AG10803 (cell line): ENCODE measurements at regions not wholly inside any gene's neighbourhood (a gene's known extent, or its start where the extent isn't known, plus 50 kb on each side); places are given as distances from the start of the nearest gene placed in this dataset.
"Not testable (repeated sequence)": the region's sequence is repeated elsewhere in the genome, so short reads cannot be mapped to it uniquely, and the experiment has no call there.

Experiments
- DNase-seq: peaks from one replicate; pipeline ENCODE4 v3.0.0; 2010; ENCODE audit warnings: low read depth
- H3K4me3 ChIP-seq: 2 replicates; pipeline ENCODE4 v1.5.1; 2011; ENCODE audit warnings: mild to moderate bottlenecking, low read length, control low read depth
- TF ChIP-seq, protein P1 (sequence below): conservative IDR thresholded peaks from 2 replicates; pipeline ENCODE4 v1.5.1; 2011; ENCODE audit warnings: mild to moderate bottlenecking, low read length, control low read depth, inconsistent platforms

DNA sequence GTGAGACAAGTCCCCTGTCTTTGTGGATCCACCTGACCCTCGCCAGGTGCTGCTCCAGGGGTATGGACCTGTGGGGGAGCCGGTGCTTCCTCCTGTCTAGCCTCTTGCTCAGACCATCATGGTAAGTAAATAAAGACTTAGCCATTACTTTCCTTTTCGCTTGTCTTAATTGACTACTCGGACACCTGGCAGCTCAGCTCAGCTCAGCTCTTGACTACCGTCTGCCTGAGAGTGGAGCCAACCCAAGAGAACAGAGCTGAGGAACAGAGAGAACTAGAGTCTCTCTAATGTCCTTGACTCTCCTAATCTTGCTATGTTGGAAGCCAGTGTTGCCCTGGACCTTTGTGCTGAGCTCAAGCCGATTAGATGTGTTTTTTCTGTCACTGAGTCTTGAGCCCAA lies 170.3 kb upstream of the CXCR4 start:
- TF ChIP-seq, protein P1, sequence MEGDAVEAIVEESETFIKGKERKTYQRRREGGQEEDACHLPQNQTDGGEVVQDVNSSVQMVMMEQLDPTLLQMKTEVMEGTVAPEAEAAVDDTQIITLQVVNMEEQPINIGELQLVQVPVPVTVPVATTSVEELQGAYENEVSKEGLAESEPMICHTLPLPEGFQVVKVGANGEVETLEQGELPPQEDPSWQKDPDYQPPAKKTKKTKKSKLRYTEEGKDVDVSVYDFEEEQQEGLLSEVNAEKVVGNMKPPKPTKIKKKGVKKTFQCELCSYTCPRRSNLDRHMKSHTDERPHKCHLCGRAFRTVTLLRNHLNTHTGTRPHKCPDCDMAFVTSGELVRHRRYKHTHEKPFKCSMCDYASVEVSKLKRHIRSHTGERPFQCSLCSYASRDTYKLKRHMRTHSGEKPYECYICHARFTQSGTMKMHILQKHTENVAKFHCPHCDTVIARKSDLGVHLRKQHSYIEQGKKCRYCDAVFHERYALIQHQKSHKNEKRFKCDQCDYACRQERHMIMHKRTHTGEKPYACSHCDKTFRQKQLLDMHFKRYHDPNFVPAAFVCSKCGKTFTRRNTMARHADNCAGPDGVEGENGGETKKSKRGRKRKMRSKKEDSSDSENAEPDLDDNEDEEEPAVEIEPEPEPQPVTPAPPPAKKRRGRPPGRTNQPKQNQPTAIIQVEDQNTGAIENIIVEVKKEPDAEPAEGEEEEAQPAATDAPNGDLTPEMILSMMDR, result no peak
- DNase-seq, result no peak
- H3K4me3 ChIP-seq, result no peak overlapping the region

- H3K4me3 ChIP-seq, result no peak overlapping the region
- DNase-seq, result no peak
- TF ChIP-seq, protein P1, result no peak
These were observed 168.5 kb upstream of the CXCR4 start for GRCh38 chr2:136286423-136286822.

DNA sequence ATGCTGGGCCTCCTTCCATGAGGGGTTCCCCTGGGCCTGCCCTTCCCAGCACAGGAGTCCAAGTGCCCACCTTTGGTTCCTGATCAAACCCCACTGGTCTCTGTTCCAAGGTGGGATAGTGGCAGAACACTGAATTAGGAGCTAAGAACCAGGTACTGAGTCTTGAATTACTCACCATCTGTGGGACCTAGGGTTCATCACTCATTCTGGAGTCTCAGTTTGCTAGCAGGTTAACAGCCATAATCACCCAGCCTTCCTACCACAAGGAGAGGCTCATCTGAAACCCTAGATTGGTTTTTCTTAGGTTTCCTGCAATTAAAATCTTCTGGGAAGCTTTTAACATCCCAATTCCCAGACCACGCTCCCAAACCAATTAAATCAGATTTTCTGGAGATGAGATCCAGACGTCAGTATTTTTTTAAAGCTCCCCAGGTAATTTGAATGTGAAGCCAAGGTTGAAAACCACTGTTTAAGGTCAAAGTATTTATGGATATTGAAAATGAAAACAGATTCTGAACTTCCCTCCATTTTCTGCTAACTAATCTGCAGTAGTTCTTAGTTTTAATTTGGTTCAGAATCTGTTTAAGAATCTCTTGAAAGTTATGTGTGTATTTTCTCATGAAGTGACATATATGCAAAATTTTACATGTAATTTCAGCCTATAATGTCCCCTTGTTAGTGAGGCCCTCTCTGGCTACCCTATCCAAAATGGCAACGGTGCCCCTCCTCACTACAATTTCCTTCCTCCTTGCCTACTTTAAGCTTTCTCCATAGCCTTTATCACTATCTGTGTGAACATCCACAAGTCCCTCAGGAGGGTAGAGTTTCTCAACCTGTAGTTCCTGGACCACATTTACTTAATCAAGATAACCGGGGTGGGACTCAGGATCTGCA lies 166.5 kb upstream of the CXCR4 start:
- TF ChIP-seq, protein P1, result no peak
- no peak overlapping the region for H3K4me3 ChIP-seq
- DNase-seq, result no peak

GRCh38 chr2:136282251-136282650 lies 164.3 kb upstream of the CXCR4 start:
- TF ChIP-seq, protein P1, result no peak
- no peak overlapping the region for H3K4me3 ChIP-seq
- no peak for DNase-seq

DNA sequence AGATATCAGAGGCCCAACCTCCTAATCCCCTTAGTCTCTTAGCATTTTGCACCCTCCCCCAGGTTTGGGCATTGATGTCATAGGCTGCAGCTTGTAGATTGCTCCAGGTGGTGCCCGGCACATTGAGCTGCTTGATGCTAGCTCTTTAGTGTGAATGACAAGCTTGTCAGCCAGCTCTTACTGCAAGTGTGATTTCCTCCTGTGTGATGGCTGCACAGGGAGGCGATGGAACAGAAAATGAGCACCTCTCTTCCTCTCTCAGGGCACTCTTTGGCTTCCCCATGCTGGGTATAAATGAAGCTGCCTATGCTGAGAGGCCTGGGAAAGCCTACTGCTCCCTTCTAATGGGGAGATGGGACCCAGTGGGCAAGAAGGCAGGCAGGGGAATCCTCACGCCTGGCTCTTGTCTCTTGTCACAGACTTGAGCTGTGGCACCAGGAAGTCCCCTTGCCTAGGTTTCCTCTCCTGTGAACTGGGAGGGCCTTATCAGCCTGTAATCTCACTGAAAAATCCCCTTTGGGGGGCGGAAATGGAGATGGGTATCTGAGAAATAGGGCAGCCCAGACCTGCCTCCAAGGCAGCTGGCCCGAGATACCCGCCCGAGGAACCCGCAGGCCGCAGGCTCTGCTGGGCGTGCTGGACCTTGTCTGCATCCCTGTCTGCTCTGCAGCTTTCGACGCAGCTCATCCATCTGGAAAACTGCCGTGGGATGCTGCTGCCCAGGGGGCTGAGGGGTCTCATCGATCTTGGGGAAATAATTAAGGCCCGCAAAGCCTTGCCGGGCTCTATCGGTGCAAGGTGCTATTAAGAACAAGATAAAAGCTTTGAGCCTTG lies 163.5 kb upstream of the CXCR4 start:
- no peak overlapping the region for H3K4me3 ChIP-seq
- no peak for DNase-seq
- TF ChIP-seq, protein P1, result no peak

DNA sequence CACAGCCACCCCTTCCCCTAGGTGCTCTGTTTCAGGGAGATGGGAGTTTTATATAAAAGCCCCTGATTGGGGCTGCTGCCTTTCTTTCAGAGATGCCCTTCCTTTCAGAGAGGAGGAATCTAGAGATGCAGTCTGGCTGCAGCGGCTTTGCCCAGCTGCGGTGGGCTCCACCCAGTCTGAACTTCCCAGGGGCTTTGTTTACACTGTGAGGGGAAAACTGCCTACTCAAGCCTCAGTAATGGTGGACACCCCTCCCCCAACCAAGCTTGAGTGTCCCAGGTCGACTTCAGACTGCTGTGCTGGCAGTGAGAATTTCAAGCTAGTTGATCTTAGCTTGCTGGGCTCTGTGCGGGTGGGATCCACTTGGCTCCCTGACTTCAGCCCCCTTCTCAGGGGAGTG lies 148.4 kb upstream of the CXCR4 start:
- H3K4me3 ChIP-seq, DNase-seq: not testable (repeated sequence)

DNA sequence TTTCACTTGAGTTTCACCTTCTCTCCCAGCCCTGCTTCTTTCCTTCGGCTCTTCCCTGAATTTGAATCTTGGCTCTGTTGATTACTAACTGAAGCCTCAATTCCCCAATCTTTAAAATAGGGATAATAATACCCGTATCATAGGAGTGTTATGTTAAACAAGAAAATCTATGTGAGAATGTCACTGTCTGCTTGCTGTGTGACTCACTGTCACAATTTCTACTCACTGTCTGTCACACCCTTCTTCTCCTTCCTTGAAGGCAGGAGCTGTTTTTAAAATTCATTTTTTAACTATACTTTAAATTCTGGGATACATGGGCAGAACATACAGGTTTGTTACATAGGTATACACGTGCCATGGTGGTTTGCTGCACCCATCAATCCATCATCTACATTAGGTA lies 141.6 kb upstream of the CXCR4 start:
- H3K4me3 ChIP-seq, result no peak overlapping the region
- TF ChIP-seq, protein P1, result no peak
- DNase-seq, result no peak
